ENCODE measurements at regions not wholly inside any gene's neighbourhood (a gene's known extent, or its start where the extent isn't known, plus 50 kb on each side); places are given as distances from the start of the nearest gene placed in this dataset.
A peak's percentile ranks its signal among the peaks of the same experiment; 100 is the strongest.
"Not testable (repeated sequence)": the region's sequence is repeated elsewhere in the genome, so short reads cannot be mapped to it uniquely, and the experiment has no call there.

DNA sequence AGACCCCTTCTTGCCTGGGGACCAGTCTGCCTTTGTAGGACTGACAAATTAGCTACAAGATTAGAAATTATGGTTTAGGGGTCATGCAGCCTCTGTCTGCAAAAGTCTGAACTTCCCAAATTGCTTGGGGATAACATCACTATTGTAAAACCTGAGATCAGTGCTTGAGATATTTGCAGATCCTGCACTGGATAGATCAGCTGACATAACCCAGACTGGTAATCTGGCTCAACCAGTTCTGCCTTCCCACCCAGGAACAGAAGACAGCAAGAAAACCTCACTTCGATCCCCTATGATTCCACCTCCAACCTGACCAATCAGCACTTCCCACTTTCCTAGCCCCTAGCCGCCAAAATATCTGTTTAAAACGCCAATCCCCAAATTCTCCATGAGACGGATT, 202.8 kb upstream of the DIAPH2 start:
- Histone ChIP-seq H3K4me1 (peaks cover 13% of the 10 kb centered on the region; the same call in 2 of the 3 replicates), H3K4me3 (no peak overlapping the region), H3K4me2 (no peak overlapping the region), H3K9me3 (no peaks in the 10 kb centered on the region), H3K27ac (no peak overlapping the region)
- peak; percentile 80 for FAIRE-seq
- ATAC-seq = no peak
- ChIA-PET POLR2A (no interaction called here), CTCF (no interaction called here)
- 67% methylated on average over 4 of the region's 4 CpGs for WGBS (ENCODE audit: missing lambda C conversion rate)
- no peak for DNase-seq (ENCODE audit: low read depth in 1 of 2, low spot score in 1 of 2)
- TF ChIP-seq NPAS2 (CRISPR knock-in tag; IDR thresholded peaks at IDR 0.05; ENCODE audit: borderline replicate concordance) = no peak
- TF ChIP-seq CBX2 (IDR thresholded peaks at IDR 0.05; ENCODE audit: borderline replicate concordance, low read depth) = no peak
- TF ChIP-seq ZNF302 (CRISPR knock-in tag; IDR thresholded peaks at IDR 0.05) = no peak
- TF ChIP-seq RAD21 (conservative IDR thresholded peaks at IDR 0.05 in 1 of 2, IDR thresholded peaks at IDR 0.05 in 1 of 2) = no peak
- no peak for TF ChIP-seq TP53 (CRISPR knock-in tag; IDR thresholded peaks at IDR 0.05)
- TF ChIP-seq, protein P1, sequence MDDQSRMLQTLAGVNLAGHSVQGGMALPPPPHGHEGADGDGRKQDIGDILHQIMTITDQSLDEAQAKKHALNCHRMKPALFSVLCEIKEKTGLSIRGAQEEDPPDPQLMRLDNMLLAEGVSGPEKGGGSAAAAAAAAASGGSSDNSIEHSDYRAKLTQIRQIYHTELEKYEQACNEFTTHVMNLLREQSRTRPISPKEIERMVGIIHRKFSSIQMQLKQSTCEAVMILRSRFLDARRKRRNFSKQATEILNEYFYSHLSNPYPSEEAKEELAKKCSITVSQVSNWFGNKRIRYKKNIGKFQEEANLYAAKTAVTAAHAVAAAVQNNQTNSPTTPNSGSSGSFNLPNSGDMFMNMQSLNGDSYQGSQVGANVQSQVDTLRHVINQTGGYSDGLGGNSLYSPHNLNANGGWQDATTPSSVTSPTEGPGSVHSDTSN (IDR thresholded peaks at IDR 0.05) = no peak

DNA sequence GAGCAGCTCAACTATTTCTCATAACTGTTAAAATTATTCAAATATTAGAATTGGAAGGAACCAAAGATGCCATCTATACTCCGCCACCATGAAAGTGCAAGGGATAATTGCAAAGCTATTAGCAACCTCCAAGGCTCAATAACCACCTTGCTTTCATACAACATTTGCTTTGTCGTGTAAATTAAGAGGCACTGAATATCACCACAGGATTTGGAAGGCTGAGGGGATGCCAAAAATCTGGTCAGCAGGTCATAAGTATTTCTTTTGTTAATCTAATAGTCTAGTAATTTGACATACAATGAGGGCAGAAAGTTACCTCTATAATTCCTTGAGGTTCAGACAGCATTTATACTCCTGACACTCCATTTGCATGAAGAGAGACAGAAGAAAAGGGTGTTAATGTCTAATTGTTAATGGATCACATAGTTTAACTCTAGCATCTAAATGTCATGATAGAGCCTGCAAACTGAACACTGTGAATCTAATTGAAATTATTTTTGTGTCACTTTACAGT, 200.9 kb upstream of the DIAPH2 start:
- no peak for DNase-seq (ENCODE audit: low read depth in 1 of 2, low spot score in 1 of 2)
- Histone ChIP-seq H3K4me1 (peaks cover 13% of the 10 kb centered on the region; the same call in 2 of the 3 replicates), H3K9me3 (no peaks in the 10 kb centered on the region), H3K4me2 (no peak overlapping the region), H3K4me3 (no peak overlapping the region), H3K27ac (no peak overlapping the region)
- no peak for ATAC-seq
- ChIA-PET CTCF (no interaction called here), POLR2A (no interaction called here)
- 97% methylated on average over 2 of the region's 2 CpGs for WGBS (ENCODE audit: missing lambda C conversion rate)
- TF ChIP-seq HOXB13 (CRISPR knock-in tag; IDR thresholded peaks at IDR 0.05; ENCODE audit: low read depth) (no peak), ZSCAN20 (CRISPR knock-in tag; IDR thresholded peaks at IDR 0.05) (no peak), RAD21 (conservative IDR thresholded peaks at IDR 0.05 in 1 of 2, IDR thresholded peaks at IDR 0.05 in 1 of 2) (no peak), MAFK (IDR thresholded peaks at IDR 0.05; ENCODE audit: partially characterized antibody) (no peak), TP53 (CRISPR knock-in tag; IDR thresholded peaks at IDR 0.05) (no peak)
- TF ChIP-seq, protein P2, sequence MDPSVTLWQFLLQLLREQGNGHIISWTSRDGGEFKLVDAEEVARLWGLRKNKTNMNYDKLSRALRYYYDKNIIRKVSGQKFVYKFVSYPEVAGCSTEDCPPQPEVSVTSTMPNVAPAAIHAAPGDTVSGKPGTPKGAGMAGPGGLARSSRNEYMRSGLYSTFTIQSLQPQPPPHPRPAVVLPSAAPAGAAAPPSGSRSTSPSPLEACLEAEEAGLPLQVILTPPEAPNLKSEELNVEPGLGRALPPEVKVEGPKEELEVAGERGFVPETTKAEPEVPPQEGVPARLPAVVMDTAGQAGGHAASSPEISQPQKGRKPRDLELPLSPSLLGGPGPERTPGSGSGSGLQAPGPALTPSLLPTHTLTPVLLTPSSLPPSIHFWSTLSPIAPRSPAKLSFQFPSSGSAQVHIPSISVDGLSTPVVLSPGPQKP (IDR thresholded peaks at IDR 0.05; ENCODE audit: low read depth, low read length) = no peak
- no peak for FAIRE-seq

DNA sequence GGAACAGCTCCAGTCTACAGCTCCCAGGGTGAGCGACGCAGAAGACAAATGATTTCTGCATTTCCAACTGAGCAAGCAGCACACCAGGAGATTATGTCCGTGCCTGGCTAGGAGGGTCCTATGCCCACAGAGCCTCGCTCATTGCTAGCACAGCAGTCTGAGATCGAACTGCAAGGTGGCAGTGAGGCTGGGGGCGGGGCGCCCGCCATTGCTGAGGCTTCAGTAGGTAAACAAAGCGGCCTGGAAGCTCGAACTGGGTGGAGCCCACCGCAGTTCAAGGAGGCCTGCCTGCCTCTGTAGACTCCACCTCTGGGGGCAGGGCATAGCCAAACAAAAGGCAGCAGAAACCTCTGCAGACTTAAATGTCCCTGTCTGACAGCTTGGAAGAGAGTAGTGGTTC, 198.0 kb upstream of the DIAPH2 start:
- H3K4me1 ChIP-seq; H3K27ac ChIP-seq; FAIRE-seq; H3K4me3 ChIP-seq; DNase-seq (ENCODE audit: low read depth in 1 of 2, low spot score in 1 of 2); POLR2A ChIA-PET; H3K9me3 ChIP-seq; CTCF ChIA-PET; H3K4me2 ChIP-seq; ATAC-seq: not testable (repeated sequence)
- WGBS (ENCODE audit: missing lambda C conversion rate) = 56% methylated on average over 10 of the region's 11 CpGs

DNA sequence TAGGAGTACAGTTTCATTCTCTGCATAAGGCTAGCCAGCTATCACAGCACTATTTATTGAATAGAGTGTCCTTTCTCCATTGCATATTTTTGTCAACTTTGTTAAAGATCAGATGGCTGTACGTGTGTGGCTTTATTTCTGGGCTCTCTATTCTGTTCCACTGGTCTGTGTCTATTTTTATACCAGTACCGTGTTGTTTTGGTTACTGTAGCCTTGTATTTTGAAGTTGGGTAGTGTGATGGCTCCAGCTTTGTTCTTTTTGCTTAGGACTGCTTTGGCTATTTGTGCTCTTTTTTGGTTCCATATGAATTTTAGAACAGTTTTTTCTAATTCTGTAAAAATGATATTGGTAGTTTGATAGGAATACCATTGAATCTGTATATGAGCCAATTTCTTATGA, 182.1 kb upstream of the DIAPH2 start:
- WGBS (ENCODE audit: missing lambda C conversion rate) = 18% methylated on average over 2 of the region's 2 CpGs
- ChIA-PET CTCF (no interaction called here), POLR2A (no interaction called here)
- ATAC-seq (no peak), FAIRE-seq (no peak), DNase-seq (ENCODE audit: low read depth in 1 of 2, low spot score in 1 of 2) (no peak)
- TF ChIP-seq, protein P3, sequence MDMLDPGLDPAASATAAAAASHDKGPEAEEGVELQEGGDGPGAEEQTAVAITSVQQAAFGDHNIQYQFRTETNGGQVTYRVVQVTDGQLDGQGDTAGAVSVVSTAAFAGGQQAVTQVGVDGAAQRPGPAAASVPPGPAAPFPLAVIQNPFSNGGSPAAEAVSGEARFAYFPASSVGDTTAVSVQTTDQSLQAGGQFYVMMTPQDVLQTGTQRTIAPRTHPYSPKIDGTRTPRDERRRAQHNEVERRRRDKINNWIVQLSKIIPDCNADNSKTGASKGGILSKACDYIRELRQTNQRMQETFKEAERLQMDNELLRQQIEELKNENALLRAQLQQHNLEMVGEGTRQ (IDR thresholded peaks at IDR 0.05) = no peak
- TF ChIP-seq, protein P4, sequence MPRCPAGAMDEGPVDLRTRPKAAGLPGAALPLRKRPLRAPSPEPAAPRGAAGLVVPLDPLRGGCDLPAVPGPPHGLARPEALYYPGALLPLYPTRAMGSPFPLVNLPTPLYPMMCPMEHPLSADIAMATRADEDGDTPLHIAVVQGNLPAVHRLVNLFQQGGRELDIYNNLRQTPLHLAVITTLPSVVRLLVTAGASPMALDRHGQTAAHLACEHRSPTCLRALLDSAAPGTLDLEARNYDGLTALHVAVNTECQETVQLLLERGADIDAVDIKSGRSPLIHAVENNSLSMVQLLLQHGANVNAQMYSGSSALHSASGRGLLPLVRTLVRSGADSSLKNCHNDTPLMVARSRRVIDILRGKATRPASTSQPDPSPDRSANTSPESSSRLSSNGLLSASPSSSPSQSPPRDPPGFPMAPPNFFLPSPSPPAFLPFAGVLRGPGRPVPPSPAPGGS (IDR thresholded peaks at IDR 0.05) = no peak
- no peak for TF ChIP-seq ZNF302 (CRISPR knock-in tag; IDR thresholded peaks at IDR 0.05)
- TF ChIP-seq KDM1A (IDR thresholded peaks at IDR 0.05; ENCODE audit: low read depth) = no peak
- no peak for TF ChIP-seq NR3C1 (IDR thresholded peaks at IDR 0.05)
- no peak for TF ChIP-seq CBX2 (IDR thresholded peaks at IDR 0.05; ENCODE audit: borderline replicate concordance, low read depth)
- TF ChIP-seq SMC3 (IDR thresholded peaks at IDR 0.05) = no peak
- TF ChIP-seq KDM5A (IDR thresholded peaks at IDR 0.05) = no peak
- no peak for TF ChIP-seq TP53 (CRISPR knock-in tag; IDR thresholded peaks at IDR 0.05)
- TF ChIP-seq RFX5 (IDR thresholded peaks at IDR 0.05) = no peak
- TF ChIP-seq, protein P5, sequence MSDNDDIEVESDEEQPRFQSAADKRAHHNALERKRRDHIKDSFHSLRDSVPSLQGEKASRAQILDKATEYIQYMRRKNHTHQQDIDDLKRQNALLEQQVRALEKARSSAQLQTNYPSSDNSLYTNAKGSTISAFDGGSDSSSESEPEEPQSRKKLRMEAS (IDR thresholded peaks at IDR 0.05) = no peak
- Histone ChIP-seq H3K4me1 (no peaks in the 10 kb centered on the region), H3K9me3 (no peaks in the 10 kb centered on the region), H3K4me3 (no peak overlapping the region), H3K27ac (no peak overlapping the region), H3K4me2 (no peak overlapping the region)
